ENCODE measurements at regions not wholly inside any gene's neighbourhood (a gene's known extent, or its start where the extent isn't known, plus 50 kb on each side); places are given as distances from the start of the nearest gene placed in this dataset.

GRCh38 chr2:8162552-8162951 lies 519.3 kb upstream of the ID2 start:
- H3K27me3 ChIP-seq (ENCODE audit: control insufficient read depth in 2 of 2, insufficient read depth in 2 of 2, low read length in 2 of 2): no peaks in the 10 kb centered on the region
- peaks cover 0 to 3% (median 2%) of the 10 kb centered on the region in 3 donors for H3K27me3 Mint-ChIP-seq (ENCODE audit: low read depth in 3 of 3)
- H2AFZ ChIP-seq (ENCODE audit: insufficient read depth, low read depth, low read length, poor library complexity, severe bottlenecking): no peak overlapping the region
- no peaks in the 10 kb centered on the region for H3K36me3 Mint-ChIP-seq
- no peak overlapping the region for H3K4me2 ChIP-seq (replicated peaks; ENCODE audit: extremely low read depth, low read length, poor library complexity, severe bottlenecking)
- H3K27ac ChIP-seq (ENCODE audit: low read depth in 1 of 2, low read length in 2 of 2): no peak overlapping the region
- H3K4me3 ChIP-seq (replicated peaks in 1 of 3; ENCODE audit: low read depth in 2 of 3, low read length in 3 of 3): no peak overlapping the region
- TF ChIP-seq CTCF (IDR thresholded peaks at IDR 0.05): no peak
- no peak overlapping the region for H3K9ac ChIP-seq (ENCODE audit: insufficient read depth, low read length, poor library complexity, severe bottlenecking)
- H4K20me1 ChIP-seq (ENCODE audit: insufficient read depth, low read length): no peaks in the 10 kb centered on the region
- peaks cover 15 to 16% of the 10 kb centered on the region in 2 donors for H3K4me1 ChIP-seq (ENCODE audit: control insufficient read depth in 1 of 2, insufficient read depth in 2 of 2, low read length in 2 of 2)
- H3K79me2 ChIP-seq (ENCODE audit: insufficient read depth, low read length): no peaks in the 10 kb centered on the region
- no peaks in the 10 kb centered on the region for H3K9me3 ChIP-seq (replicated peaks in 1 of 2; ENCODE audit: control insufficient read depth in 1 of 2, insufficient read depth in 1 of 2, low read length in 2 of 2)
- peaks cover 0 to 2% (median 0%) of the 10 kb centered on the region in 7 donors for H3K9me3 Mint-ChIP-seq
- intact Hi-C loops (cut with micrococcal nuclease): no loop called here
- WGBS (ENCODE audit: insufficient coverage): 94% methylated on average over 17 of the region's 17 CpGs
- no peaks in the 10 kb centered on the region for H3K36me3 ChIP-seq (replicated peaks in 1 of 2; ENCODE audit: control insufficient read depth in 1 of 2, insufficient read depth in 2 of 2, low read length in 2 of 2)
- no peak overlapping the region for H3K27ac Mint-ChIP-seq
- no peak for DNase-seq
- no peak overlapping the region for H3K4me3 Mint-ChIP-seq
- H3K4me1 Mint-ChIP-seq: peaks cover 18% of the 10 kb centered on the region

GRCh38 chr2:8165550-8165949 lies 516.3 kb upstream of the ID2 start:
- Mint-ChIP-seq H3K27ac (no peak overlapping the region), H3K4me1 (peaks cover 6% of the 10 kb centered on the region)
- no peak for TF ChIP-seq CTCF (IDR thresholded peaks at IDR 0.05)

More at GRCh38 chr2:8165550-8165949, 516.3 kb upstream of the ID2 start:
- intact Hi-C loops (cut with micrococcal nuclease): no loop called here
- Histone ChIP-seq H3K36me3 (replicated peaks in 1 of 2; ENCODE audit: control insufficient read depth in 1 of 2, insufficient read depth in 2 of 2, low read length in 2 of 2) (no peaks in the 10 kb centered on the region), H3K27ac (ENCODE audit: low read depth in 1 of 2, low read length in 2 of 2) (no peak overlapping the region), H3K9ac (ENCODE audit: insufficient read depth, low read length, poor library complexity, severe bottlenecking) (no peak overlapping the region), H3K27me3 (ENCODE audit: control insufficient read depth in 2 of 2, insufficient read depth in 2 of 2, low read length in 2 of 2) (no peaks in the 10 kb centered on the region), H3K4me2 (replicated peaks; ENCODE audit: extremely low read depth, low read length, poor library complexity, severe bottlenecking) (no peak overlapping the region), H3K79me2 (ENCODE audit: insufficient read depth, low read length) (no peaks in the 10 kb centered on the region), H3K4me1 (ENCODE audit: control insufficient read depth in 1 of 2, insufficient read depth in 2 of 2, low read length in 2 of 2) (peaks cover 3 to 5% of the 10 kb centered on the region in 2 donors), H3K9me3 (replicated peaks in 1 of 2; ENCODE audit: control insufficient read depth in 1 of 2, insufficient read depth in 1 of 2, low read length in 2 of 2) (no peaks in the 10 kb centered on the region), H3K4me3 (replicated peaks in 1 of 3; ENCODE audit: low read depth in 2 of 3, low read length in 3 of 3) (no peak overlapping the region), H4K20me1 (ENCODE audit: insufficient read depth, low read length) (no peaks in the 10 kb centered on the region), H2AFZ (ENCODE audit: insufficient read depth, low read depth, low read length, poor library complexity, severe bottlenecking) (no peak overlapping the region)
- H3K4me3 Mint-ChIP-seq: no peak overlapping the region
- peaks cover 0 to 2% (median 0%) of the 10 kb centered on the region in 3 donors for H3K27me3 Mint-ChIP-seq (ENCODE audit: low read depth in 3 of 3)
- no peak for DNase-seq
- no peaks in the 10 kb centered on the region for H3K36me3 Mint-ChIP-seq
- peaks cover 0 to 2% (median 0%) of the 10 kb centered on the region in 7 donors for H3K9me3 Mint-ChIP-seq
- 100% methylated on average over 2 of the region's 5 CpGs for WGBS (ENCODE audit: insufficient coverage)

Data from CD14-positive monocyte (primary cell).